Neural cell (in vitro differentiated cells): ENCODE measurements at regions not wholly inside any gene's neighbourhood (a gene's known extent, or its start where the extent isn't known, plus 50 kb on each side); places are given as distances from the start of the nearest gene placed in this dataset.

ENCODE experiments used
- H2AFZ ChIP-seq: fragments of 200-600, 300-800 bp; sonication (generic), shearing (Covaris generic); 2 replicates; pipeline ENCODE4 v1.6.0; 2014; ENCODE audit warnings: low read depth, mild to moderate bottlenecking, antibody characterized with exemption, low read length, moderate library complexity
- H3F3A ChIP-seq: fragments of 200-600 bp; shearing (Covaris generic); 2 replicates; pipeline ENCODE4 v1.6.1; 2016; ENCODE audit warnings: mild to moderate bottlenecking, moderate library complexity, mixed read lengths, antibody characterized with exemption, low read length; ENCODE audit not compliant: insufficient read depth, poor library complexity, severe bottlenecking
- H3K27ac ChIP-seq: fragments of 200-600, 300-800 bp; sonication (generic), shearing (Covaris generic); 2 replicates; pipeline ENCODE4 v1.5.1; 2014; ENCODE audit warnings: mild to moderate bottlenecking, low read length, moderate library complexity
- H3K27me3 ChIP-seq: fragments of 300-800, 200-600 bp; sonication (generic), shearing (Covaris generic); 2 replicates; pipeline ENCODE4 v1.6.0; 2014; ENCODE audit warnings: mild to moderate bottlenecking, low read depth, low read length, moderate library complexity; ENCODE audit not compliant: insufficient read depth
- H3K36me3 ChIP-seq: fragments of 300-800, 200-600 bp; sonication (generic), shearing (Covaris generic); 2 replicates; pipeline ENCODE4 v1.5.1; 2014; ENCODE audit warnings: mild to moderate bottlenecking, antibody characterized with exemption, low read length, moderate library complexity; ENCODE audit not compliant: insufficient read depth
- H3K4me2 ChIP-seq: fragments of 300-800, 200-600 bp; sonication (generic), shearing (Covaris generic); 2 replicates; pipeline ENCODE4 v1.6.0; 2014; ENCODE audit warnings: mild to moderate bottlenecking, low read length
- H3K4me3 ChIP-seq: fragments of 300-800, 200-600 bp; sonication (generic), shearing (Covaris generic); 2 replicates; pipeline ENCODE4 v1.5.1; 2014; ENCODE audit warnings: mild to moderate bottlenecking, low read length, moderate library complexity
- H3K79me2 ChIP-seq: fragments of 200-600 bp; shearing (Covaris generic); replicated peaks from 2 replicates; pipeline ENCODE4 v1.6.0; 2014; ENCODE audit warnings: mild to moderate bottlenecking, low read length, moderate library complexity; ENCODE audit not compliant: insufficient read depth
- H3K9ac ChIP-seq: fragments of 300-800, 200-600 bp; sonication (generic), shearing (Covaris generic); 2 replicates; pipeline ENCODE4 v1.6.1; 2016; ENCODE audit warnings: mild to moderate bottlenecking, low read length, mixed read lengths
- H3K9me2 ChIP-seq: fragments of 200-600 bp; shearing (Covaris generic); 2 replicates; pipeline ENCODE4 v1.6.1; 2016; ENCODE audit warnings: mild to moderate bottlenecking, low read length, mixed read lengths; ENCODE audit not compliant: insufficient read depth
- H3K9me3 ChIP-seq: fragments of 200-600, 300-800 bp; sonication (generic), shearing (Covaris generic); 2 replicates; pipeline ENCODE4 v1.6.1; 2016; ENCODE audit warnings: mild to moderate bottlenecking, mixed run types, low read length, moderate library complexity, mixed read lengths
- H4K20me1 ChIP-seq: fragments of 200-600 bp; shearing (Covaris generic); 2 replicates; pipeline ENCODE4 v1.6.1; 2016; ENCODE audit warnings: mild to moderate bottlenecking, mixed run types; ENCODE audit not compliant: insufficient read depth
- CTCF ChIP-seq: fragments of 450-650 bp; IDR thresholded peaks from 2 replicates; pipeline ENCODE4 v1.5.1; 2014; ENCODE audit warnings: antibody characterized with exemption, mild to moderate bottlenecking, moderate library complexity; ENCODE audit not compliant: poor library complexity, severe bottlenecking
- EP300 ChIP-seq: fragments of 450-650 bp; conservative IDR thresholded peaks from 2 replicates; pipeline ENCODE4 v1.6.1; 2014; ENCODE audit warnings: antibody characterized with exemption, mild to moderate bottlenecking, moderate library complexity; ENCODE audit not compliant: poor library complexity, severe bottlenecking
- EZH2 ChIP-seq: fragments of 200-600, 300-800 bp; shearing (Covaris generic), sonication (generic); IDR thresholded peaks from 2 replicates; pipeline ENCODE4 v1.6.1; 2014; ENCODE audit warnings: antibody characterized with exemption, low read length, borderline replicate concordance, mild to moderate bottlenecking; ENCODE audit not compliant: insufficient read depth, poor library complexity, severe bottlenecking
- MXI1 ChIP-seq: fragments of 450-650 bp; conservative IDR thresholded peaks from 2 replicates; pipeline ENCODE4 v1.6.1; 2014; ENCODE audit warnings: antibody characterized with exemption, mild to moderate bottlenecking; ENCODE audit not compliant: poor library complexity, severe bottlenecking
- POLR2AphosphoS5 ChIP-seq: IDR thresholded peaks from 2 replicates; pipeline ENCODE4 v1.6.1; 2012
- RAD21 ChIP-seq: fragments of 450-650 bp; conservative IDR thresholded peaks from 2 replicates; pipeline ENCODE4 v1.6.1; 2014; ENCODE audit warnings: antibody characterized with exemption, mild to moderate bottlenecking, moderate library complexity
- REST ChIP-seq: IDR thresholded peaks from 2 replicates; pipeline ENCODE4 v1.6.1; 2012; ENCODE audit warnings: borderline replicate concordance
- SMC3 ChIP-seq: fragments of 450-650 bp; conservative IDR thresholded peaks from 2 replicates; pipeline ENCODE4 v1.6.1; 2014; ENCODE audit warnings: antibody characterized with exemption, mild to moderate bottlenecking, moderate library complexity; ENCODE audit not compliant: poor library complexity
- TAF1 ChIP-seq: IDR thresholded peaks from 2 replicates; pipeline ENCODE4 v1.6.1; 2012; ENCODE audit warnings: low read depth

GRCh38 chr11:24311974-24312373, 184.9 kb upstream of the LUZP2 start:
- Histone ChIP-seq H3K9me2 (no peaks in the 10 kb centered on the region), H3K27me3 (no peaks in the 10 kb centered on the region), H3K36me3 (no peaks in the 10 kb centered on the region), H3K27ac (no peak overlapping the region), H3K9ac (no peak overlapping the region), H4K20me1 (no peaks in the 10 kb centered on the region), H2AFZ (no peak overlapping the region), H3F3A (no peaks in the 10 kb centered on the region), H3K79me2 (no peaks in the 10 kb centered on the region), H3K4me2 (no peak overlapping the region), H3K4me3 (no peak overlapping the region), H3K9me3 (peaks cover 6% of the 10 kb centered on the region)
- no peak for TF ChIP-seq RAD21
- TF ChIP-seq TAF1, result no peak
- TF ChIP-seq MXI1, result no peak
- no peak for TF ChIP-seq EP300
- no peak for TF ChIP-seq EZH2
- no peak for TF ChIP-seq REST
- TF ChIP-seq POLR2AphosphoS5, result no peak
- no peak for TF ChIP-seq CTCF
- no peak for TF ChIP-seq SMC3

- H3K9ac ChIP-seq, result no peak overlapping the region
- H3F3A ChIP-seq, result no peaks in the 10 kb centered on the region
- H3K27me3 ChIP-seq, result no peaks in the 10 kb centered on the region
- no peaks in the 10 kb centered on the region for H4K20me1 ChIP-seq
- H3K36me3 ChIP-seq, result no peaks in the 10 kb centered on the region
- no peak overlapping the region for H3K27ac ChIP-seq
- no peaks in the 10 kb centered on the region for H3K9me2 ChIP-seq
- no peak overlapping the region for H3K4me2 ChIP-seq
- TF ChIP-seq POLR2AphosphoS5 (no peak), TAF1 (no peak), CTCF (no peak), SMC3 (no peak), MXI1 (no peak), REST (no peak), EZH2 (no peak), EP300 (no peak), RAD21 (no peak)
- H3K79me2 ChIP-seq, result no peaks in the 10 kb centered on the region
- no peak overlapping the region for H3K4me3 ChIP-seq
- H3K9me3 ChIP-seq, result peaks cover 6% of the 10 kb centered on the region
- no peak overlapping the region for H2AFZ ChIP-seq
These were observed 184.2 kb upstream of the LUZP2 start for GRCh38 chr11:24312464-24313238.
